NCI-H2227 (cell line): ENCODE measurements at regions not wholly inside any gene's neighbourhood (a gene's known extent, or its start where the extent isn't known, plus 50 kb on each side); places are given as distances from the start of the nearest gene placed in this dataset.
"Not testable (repeated sequence)": the region's sequence is repeated elsewhere in the genome, so short reads cannot be mapped to it uniquely, and the experiment has no call there.

Experiments used
- DNase-seq: peaks from one replicate; lab custom pipeline; 2025; ENCODE audit not compliant: unreplicated experiment; lab: John Stamatoyannopoulos, UW

DNA sequence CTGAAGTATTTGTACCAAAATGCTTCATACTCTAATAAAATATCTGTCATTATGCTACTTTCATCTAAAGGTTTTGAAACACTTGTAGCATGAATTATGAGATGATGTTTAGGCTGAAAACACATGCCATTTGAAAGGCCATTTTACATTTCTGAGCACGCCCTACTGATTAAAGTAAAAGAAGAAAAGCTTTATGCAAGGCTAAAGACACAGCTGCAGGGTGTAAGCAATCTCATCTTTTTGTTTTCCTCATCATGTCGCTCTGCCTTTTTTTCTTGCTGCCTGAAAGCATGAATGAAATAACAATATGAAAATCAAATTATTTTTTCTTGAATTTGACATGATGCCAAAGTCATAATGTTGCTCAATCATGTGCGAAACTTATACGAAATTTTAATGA is 148.6 kb upstream of the ARG1 start:
- DNase-seq, result no peak

DNA sequence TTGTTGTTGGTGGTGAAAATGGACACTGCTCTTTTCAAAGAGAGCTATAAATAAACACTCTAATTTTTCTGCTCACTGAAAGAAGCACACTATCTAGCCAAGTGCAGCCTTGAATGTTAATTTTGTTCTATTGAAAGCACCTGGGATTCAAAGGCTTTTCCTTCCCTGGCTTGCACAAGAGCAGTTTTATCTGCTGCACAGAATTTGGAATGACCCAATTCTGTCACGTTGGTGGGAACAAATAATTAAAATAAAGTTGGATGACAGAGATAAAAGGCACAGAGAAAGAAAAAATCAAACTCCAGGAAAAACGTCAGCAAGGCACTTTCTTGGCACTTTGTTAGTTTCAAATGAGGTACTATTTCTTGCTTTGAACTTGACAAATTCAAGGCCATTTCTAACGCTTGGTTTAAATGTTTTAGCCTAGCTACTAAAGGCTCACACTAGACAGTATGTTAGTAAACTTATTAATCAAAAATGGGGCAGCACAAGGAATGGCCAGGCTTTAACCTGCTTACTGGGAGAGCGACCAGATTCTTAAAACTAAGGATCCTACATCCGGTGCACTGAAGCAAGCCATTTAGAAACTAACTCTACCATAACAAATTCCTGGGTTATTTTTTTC is 145.5 kb upstream of the ARG1 start:
- DNase-seq, result no peak

DNA sequence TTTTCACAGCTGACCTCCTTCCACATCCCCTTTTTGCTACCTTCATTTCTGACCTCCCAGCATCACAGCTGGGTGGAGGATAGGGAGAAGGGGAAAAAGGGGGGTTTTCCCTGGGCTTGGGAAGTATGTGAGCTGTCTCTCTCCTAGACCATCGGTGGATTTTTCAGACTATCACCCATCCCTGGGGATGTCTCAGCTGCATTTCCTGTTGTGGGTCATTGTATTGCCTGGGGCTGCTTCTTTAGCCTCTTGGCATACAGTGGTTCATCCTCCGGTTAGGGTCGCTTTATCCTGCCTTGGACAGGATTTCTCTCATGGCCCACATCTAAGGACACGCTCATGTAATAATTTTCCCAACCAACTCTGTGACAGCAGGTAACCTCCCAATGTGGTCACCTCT is 142.5 kb upstream of the ARG1 start:
- no peak for DNase-seq

DNA sequence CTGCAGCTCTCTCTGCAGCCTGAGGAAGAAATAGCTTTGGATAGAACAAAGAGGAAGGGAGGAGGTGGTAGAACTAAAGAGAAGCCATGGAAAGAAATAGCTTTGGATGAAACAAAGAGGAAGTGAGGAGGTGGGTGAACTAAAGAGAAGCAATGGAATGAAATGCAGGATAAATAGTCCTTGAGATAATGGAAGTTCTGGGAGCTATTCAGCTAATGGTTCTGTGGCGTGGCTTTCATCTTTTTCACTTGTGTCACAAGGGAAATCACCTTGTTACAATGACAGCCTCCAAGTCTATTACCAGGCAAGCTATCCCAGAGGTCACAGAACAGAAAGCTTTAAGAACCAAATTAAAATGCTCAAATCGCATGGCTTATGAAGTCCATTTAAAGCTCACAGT is 141.3 kb upstream of the ARG1 start:
- DNase-seq, result no peak

DNA sequence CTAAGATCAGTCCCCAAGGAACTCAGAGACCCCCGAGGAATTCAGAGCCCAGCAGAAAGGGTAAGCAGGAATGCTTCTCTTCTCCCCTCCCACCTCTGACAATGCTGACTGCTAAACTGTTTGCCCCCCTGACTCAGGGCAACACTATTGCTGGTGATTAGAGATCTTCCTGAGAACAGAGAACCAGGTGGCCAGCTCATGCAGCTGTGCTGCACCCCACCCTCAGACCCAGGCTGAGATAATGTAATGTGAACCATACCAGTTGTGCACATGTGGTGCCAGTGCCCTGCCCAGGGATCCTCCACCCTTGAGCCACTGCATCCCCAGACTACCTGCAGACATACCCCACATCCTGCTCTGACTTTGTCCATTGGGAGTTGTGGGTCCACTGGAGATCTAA is 139.1 kb upstream of the ARG1 start:
- DNase-seq, result no peak

DNA sequence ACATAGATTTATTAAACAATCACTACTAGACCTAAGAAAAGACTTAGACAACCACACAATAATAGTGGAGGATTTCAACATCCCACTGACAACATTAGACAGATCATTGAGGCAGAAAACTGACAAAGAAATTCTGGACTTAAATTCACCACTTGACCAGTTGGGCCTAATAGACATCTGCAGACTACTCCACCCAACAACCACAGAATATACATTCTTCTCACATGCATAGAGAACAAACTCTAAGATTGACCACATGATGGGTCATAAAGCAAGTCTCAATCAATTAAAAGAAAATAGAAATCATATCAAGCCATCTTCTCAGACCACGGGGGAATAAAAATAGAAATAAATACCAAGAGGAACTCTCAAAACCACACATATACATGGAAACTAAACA is 136.7 kb upstream of the ARG1 start:
- DNase-seq, result no peak

DNA sequence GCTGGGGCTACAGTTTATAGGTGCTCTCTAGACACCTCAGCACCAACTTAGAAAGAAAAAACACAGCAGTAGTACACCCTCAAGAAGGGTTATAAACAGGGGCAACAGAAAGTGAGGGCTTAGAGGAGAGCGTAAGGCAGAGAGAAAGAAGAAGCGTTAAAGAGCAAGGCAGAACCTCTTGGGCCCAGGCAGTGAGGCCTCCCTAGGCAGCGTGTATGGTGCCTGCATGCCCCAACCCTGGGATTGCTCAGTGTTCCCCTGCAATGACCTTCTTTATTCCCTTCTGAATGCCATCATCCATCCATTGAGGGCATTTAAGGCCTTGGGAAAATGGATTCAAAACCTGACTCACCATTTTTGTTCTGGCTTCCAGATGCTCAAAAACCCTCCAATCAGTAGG is 130.0 kb upstream of the ARG1 start:
- no peak for DNase-seq

DNA sequence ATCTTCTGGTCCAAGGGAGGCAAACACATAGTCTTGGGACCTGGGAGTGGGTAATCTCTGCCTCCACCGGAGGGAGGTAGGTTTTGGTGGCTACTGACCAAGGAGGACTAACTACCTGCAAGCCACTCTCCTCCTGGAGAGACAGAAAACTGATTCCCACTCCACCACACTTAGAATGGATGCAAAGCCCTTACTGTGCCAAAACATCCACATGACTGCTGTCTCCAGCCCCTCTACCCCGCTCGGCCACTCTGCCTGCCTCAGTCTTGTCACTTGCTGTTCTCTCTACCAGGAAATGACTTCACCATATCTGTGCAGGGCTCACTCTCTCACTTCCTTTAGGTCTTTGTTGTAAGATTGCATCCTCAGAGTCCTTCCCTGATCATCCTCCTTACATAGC is 129.5 kb upstream of the ARG1 start:
- DNase-seq, result no peak

DNA sequence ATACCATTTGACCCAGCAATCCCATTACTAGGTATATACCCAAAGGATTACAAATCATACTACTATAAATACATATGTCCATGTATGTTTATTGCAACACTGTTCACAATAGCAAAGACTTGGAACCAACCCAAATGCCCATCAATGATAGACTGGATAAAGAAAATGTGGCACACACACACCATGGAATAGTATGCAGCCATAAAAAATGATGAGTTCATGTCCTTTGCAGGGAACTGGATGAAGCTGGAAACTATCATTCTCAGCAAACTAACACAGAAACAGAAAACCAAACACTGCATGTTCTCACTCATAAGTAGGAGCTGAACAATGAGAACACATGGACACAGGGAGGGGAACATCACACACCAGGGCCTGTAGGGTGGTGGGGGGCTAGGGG is 127.7 kb upstream of the ARG1 start:
- not testable (repeated sequence) for DNase-seq

DNA sequence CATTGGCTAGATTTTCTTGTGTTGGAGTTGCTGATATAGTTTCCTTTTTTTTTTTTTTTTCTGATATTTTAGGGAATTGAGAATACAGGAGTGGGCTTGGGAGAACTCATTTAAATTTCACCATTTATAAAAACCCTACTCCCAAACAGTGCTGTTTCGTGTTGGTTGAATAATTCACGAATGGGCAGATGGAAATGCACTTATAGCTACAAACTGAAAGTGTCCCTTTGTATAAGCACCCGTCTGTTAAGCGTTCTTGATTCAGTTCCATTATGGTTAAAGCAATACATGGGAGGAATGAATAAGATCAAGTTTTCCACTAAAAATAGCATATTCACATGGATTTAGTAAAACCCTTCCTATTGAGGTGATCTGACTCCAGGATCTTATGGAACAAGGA is 122.2 kb upstream of the ARG1 start:
- no peak for DNase-seq

DNA sequence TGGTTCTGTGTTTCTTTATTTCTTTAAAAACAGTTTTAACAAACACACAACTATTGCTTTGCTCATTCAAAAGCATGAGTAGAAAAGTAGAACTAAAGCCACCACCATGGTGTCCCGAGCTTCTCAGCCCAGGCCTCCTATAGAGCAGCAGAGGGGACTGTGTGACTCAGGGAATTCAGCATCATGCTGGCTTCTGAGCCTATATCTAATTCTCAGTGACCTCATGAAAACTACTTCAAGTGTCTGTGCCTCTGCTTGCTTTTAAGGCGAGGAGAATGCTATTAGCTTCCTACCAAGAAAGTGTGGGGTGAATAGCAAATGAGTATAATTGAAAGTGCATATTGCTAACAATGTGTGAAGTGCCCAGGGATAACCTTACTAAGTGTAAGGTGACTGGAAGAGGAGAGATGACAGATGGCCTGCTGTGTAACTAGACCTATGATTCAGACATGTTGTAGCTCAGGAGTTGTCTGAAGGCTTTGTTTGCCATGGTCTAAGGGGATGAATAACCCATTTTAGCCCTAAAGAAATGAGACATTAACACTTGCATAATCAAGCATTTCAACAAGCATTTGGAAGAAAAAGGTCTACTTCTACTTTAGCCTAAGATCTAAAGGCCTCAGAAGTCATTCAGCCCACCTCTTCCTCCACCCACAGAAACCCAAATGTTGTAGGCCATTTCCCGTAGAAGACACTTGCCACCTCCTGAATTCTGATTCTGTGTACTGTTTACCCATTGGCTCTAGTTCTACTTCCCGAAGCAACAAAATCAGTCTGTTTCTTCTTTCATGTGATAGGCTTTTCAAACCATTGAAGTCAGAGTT is 121.5 kb upstream of the ARG1 start:
- no peak for DNase-seq

DNA sequence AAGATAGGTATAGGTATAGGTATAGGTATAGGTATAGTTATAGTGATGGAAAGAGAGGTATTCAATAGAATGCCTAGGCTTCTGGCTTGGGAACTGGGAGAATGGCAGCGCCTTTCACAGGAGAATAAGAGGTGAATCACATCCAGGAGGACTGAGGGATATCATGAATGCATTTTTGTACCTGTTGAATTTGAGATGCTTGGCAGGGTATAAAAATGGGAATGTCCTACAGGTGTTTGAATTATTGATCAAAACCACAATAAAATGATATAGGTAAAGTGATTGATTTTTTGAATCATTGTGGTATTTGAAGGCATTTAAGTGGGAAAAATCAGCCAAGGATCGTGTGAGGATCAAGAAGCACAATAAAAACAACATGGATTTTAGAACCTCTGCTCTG is 119.2 kb upstream of the ARG1 start:
- DNase-seq, result no peak

DNA sequence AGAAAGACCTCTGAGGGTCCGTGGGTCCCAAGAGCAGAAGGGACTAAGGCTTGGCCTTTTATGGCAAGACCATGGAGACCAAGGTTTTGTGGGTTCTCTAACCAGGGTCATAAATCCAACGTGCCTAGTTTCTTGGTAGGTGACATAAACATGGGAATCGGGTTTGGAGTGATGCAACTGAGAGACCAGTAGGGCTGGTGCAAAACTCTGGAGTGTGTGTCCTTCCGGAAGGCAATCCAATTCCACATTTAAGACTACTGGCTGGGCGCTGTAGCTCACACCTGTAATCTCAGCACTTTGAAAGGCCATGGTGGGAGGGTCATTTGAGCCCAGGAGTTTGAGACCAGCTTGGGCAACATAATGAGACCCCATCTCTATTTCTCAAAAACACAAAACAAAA is 116.5 kb upstream of the ARG1 start:
- DNase-seq, result no peak

DNA sequence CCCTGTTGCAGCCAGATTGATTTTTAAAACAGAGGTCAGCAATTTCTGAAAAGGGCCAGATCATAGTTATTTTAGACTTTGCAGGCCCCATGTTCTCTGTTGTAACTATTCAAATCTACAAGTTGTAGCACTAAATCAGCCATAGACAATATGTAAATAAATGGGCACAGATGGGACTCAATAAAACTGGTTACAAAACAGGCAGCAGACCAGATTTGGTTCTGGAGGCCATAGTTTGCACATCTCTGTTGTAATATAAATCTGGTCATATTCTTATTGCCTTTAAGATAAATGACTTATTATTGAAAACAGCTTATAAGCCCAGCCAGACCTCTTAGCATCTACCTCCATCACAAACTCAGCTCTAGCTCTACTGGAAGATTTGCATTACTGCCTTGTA is 114.0 kb upstream of the ARG1 start:
- no peak for DNase-seq

DNA sequence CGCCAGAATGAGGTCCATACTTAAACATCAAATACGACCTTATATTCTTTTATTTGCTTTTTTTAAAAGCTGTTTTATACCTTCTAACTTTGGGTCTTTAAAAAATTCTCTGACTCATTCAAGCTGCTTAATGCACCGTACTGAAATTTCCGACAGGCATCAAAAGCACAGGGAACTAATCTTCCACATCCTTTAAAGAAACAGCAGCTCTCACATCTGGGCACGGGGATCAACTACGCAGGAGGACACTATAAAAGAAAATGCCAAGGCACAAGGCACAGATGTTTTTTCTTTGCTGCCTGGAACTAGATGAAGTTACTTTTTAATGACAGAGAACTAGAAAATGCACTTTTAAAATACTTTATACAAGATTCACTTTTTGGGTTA is 112.4 kb upstream of the ARG1 start:
- DNase-seq, result no peak

DNA sequence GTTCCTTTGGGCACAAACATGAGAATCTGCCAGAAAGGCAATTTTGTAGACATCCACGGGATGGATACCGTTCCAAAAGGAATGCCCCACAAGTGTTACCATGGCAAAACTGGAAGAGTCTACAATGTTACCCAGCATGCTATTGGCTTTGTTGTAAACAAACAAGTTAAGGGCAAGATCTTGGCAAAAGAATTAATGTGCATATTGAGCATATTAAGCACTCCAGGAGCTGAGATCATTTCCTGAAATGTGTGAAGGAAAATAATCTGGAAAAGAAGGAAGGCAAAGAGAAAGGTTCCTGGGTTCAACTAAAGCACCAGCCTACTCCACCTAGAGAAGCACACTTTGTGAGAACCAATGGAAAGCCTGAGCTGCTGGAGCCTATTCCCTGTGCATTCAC is 103.9 kb upstream of the ARG1 start:
- no peak for DNase-seq

DNA sequence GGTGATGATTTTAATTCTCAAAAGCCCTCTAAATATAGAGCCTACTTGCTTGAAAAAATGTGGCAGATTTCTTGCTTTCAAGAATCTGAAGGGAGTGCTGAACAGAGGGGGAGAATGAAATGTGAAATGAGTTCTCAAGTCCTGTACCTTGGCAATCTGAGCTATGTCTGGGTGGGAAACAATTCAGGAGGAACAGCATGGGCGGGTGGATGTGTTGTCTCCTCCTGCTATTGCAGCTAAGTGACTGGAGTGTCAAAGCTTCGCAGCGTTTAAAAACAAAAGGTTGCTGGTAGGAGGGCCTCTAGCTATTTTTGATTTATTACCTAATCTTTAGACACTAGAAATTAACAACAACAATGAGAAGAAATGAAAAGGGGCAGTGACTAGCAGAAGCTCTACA is 102.5 kb upstream of the ARG1 start:
- DNase-seq, result no peak

DNA sequence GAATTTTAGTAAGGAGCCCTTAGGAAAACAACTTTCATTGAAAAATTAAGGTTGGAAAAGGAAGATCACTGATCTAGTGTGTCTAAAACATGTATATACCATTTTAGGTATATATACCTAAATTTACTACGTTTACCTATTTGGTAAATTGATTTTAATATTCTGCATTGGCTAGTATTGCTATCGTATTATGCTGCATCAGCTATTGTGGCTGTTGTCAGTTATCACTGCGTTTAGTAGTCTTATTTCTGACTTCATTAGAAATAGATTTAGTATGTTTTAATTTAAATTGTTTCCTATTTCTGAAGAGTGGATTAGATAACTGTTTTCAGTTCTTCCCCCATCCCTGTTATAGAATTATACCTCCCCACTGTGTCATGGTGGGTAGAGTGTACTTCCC is 101.7 kb upstream of the ARG1 start:
- DNase-seq, result no peak

DNA sequence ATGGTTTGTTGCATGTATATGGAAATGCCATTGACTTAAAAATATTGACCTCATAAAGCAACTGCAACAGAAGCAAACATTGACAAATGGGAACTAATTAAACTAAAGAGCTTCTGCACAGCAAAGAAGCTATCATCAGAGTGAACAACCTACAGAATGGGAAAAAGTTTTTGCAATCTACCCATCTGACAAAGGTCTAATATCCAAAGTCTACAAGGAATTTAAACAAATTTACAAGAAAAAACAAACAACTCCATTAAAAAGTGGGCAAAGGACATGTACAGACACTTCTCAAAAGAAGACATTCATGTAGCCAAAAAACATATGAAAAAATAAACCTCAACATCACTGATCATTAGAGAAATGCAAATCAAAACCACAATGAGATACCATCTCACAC is 99.7 kb upstream of the ARG1 start:
- not testable (repeated sequence) for DNase-seq

DNA sequence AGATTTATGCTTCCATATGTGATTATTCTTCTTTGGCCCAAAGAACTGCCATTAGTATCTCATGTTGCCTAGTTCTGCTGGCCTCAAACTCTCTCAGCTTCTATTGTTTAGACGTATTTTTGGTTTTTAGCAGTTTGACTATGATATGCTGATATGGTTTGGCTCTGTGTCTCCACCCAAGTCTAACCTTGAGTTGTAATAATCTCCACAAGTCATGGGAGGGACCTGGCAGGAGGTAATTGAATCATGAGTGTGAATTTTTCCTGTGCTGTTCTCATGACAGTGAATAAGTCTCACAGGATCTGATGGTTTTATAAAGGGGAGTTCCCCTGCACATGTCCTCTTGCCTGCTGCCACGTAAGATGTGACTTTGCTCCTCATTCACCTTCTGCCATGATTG is 96.7 kb upstream of the ARG1 start:
- DNase-seq, result no peak

DNA sequence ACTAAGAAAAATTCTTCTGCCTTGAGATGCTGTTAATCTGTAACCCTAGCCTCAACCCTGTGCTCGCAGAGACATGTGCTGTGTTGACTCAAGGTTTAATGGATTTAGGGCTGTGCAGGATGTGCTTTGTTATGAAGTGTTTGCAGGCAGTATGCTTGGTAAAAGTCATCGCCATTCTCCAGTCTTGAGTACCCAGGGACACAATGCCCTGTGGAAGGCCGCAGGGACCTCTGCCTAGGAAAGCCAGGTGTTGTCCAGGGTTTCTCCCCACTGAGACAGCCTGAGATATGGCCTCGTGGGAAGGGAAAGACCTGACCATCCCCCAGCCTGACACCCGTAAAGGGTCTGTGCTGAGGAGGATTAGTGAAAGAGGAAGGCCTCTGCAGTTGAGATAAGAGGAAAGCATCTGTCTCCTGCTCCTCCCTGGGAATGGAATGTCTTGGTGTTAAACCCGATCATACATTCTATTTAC is 94.2 kb upstream of the ARG1 start:
- DNase-seq, result not testable (repeated sequence)

DNA sequence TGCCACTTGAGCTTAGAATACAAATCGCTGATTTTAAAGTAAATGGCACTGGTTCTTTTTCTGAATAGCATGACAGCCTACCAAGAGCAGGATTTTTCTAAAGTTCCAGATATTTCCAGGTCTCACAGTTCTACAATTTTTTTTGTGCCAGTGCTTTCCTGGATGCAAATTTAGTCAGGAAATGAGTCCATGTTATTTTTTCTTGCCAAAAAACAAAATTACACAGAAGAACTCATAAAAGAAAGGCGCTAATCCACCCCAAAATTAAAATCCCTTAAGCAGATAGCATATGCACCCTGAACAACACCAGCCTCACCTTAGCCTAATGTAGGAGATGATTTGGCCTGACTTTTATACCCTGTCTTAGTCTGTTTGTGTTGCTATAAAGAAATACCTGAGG is 86.4 kb upstream of the ARG1 start:
- no peak for DNase-seq

DNA sequence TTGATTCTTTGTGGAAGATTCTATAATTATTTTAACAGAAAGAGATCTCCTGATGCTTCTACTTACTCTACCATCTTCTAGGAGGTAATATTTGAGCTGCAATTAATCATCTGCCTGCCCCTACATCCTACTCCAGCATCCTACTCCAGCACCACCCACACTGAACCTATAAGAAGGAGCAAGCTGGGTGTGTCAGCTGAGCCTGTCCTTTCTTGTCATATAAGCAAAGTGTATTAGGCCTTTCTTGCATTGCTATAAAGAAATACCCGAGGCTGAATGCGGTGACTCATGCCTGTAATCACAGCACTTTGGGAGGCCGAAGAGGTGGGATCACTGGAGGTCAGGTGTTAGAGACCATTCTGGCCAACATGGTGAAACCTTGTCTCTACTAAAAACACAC is 84.2 kb upstream of the ARG1 start:
- no peak for DNase-seq
